ENCODE measurements at regions not wholly inside any gene's neighbourhood (a gene's known extent, or its start where the extent isn't known, plus 50 kb on each side); places are given as distances from the start of the nearest gene placed in this dataset.

GRCh38 chr2:576292-576691 lies 100.9 kb downstream of the TMEM18 start:
- in situ Hi-C loops (cut with HindIII; ENCODE audit: low sequenced_read_pairs), result no loop called here

- in situ Hi-C loops (cut with HindIII; ENCODE audit: low sequenced_read_pairs), result no loop called here
These were observed 101.4 kb downstream of the TMEM18 start for GRCh38 chr2:575727-576236.

GRCh38 chr2:575030-575726 lies 102.0 kb downstream of the TMEM18 start:
- in situ Hi-C loops (cut with HindIII; ENCODE audit: low sequenced_read_pairs), result no loop called here

- in situ Hi-C loops (cut with HindIII; ENCODE audit: low sequenced_read_pairs), result no loop called here
These were observed 103.3 kb downstream of the TMEM18 start for GRCh38 chr2:573805-574392.

GRCh38 chr2:573025-573424 lies 104.2 kb downstream of the TMEM18 start:
- in situ Hi-C loops (cut with HindIII; ENCODE audit: low sequenced_read_pairs), result no loop called here

- in situ Hi-C loops (cut with HindIII; ENCODE audit: low sequenced_read_pairs), result no loop called here
These were observed 107.5 kb downstream of the TMEM18 start for GRCh38 chr2:569681-570080.

- in situ Hi-C loops (cut with HindIII; ENCODE audit: low sequenced_read_pairs), result no loop called here
These were observed 108.5 kb downstream of the TMEM18 start for GRCh38 chr2:568639-569235.

GRCh38 chr2:567865-568638 lies 109.2 kb downstream of the TMEM18 start:
- in situ Hi-C loops (cut with HindIII; ENCODE audit: low sequenced_read_pairs), result no loop called here

GRCh38 chr2:567496-567864 lies 109.7 kb downstream of the TMEM18 start:
- in situ Hi-C loops (cut with HindIII; ENCODE audit: low sequenced_read_pairs), result no loop called here

- in situ Hi-C loops (cut with HindIII; ENCODE audit: low sequenced_read_pairs), result no loop called here
These were observed 110.6 kb downstream of the TMEM18 start for GRCh38 chr2:566379-567313.

GRCh38 chr2:564471-565181 lies 112.6 kb downstream of the TMEM18 start:
- in situ Hi-C loops (cut with HindIII; ENCODE audit: low sequenced_read_pairs), result no loop called here

- in situ Hi-C loops (cut with HindIII; ENCODE audit: low sequenced_read_pairs), result no loop called here
These were observed 113.7 kb downstream of the TMEM18 start for GRCh38 chr2:563512-563911.

- in situ Hi-C loops (cut with HindIII; ENCODE audit: low sequenced_read_pairs), result no loop called here
These were observed 114.5 kb downstream of the TMEM18 start for GRCh38 chr2:562391-563364.

GRCh38 chr2:558879-559278 lies 118.3 kb downstream of the TMEM18 start:
- in situ Hi-C loops (cut with HindIII; ENCODE audit: low sequenced_read_pairs), result no loop called here

GRCh38 chr2:558302-558642 lies 118.9 kb downstream of the TMEM18 start:
- in situ Hi-C loops (cut with HindIII; ENCODE audit: low sequenced_read_pairs), result no loop called here

GRCh38 chr2:557635-558301 lies 119.4 kb downstream of the TMEM18 start:
- in situ Hi-C loops (cut with HindIII; ENCODE audit: low sequenced_read_pairs), result no loop called here

GRCh38 chr2:556485-556884 lies 120.7 kb downstream of the TMEM18 start:
- in situ Hi-C loops (cut with HindIII; ENCODE audit: low sequenced_read_pairs), result no loop called here
